NCI-H2227 (cell line): ENCODE measurements at regions not wholly inside any gene's neighbourhood (a gene's known extent, or its start where the extent isn't known, plus 50 kb on each side); places are given as distances from the start of the nearest gene placed in this dataset.
"Not testable (repeated sequence)": the region's sequence is repeated elsewhere in the genome, so short reads cannot be mapped to it uniquely, and the experiment has no call there.

Experiments used
- DNase-seq: peaks from one replicate; lab custom pipeline; 2025; ENCODE audit not compliant: unreplicated experiment; lab: John Stamatoyannopoulos, UW

- DNase-seq: no peak
These were observed 231.3 kb downstream of the KCNE4 start for GRCh38 chr2:223283329-223283728.

GRCh38 chr2:223283771-223284170, 231.8 kb downstream of the KCNE4 start:
- no peak for DNase-seq

- no peak for DNase-seq
These were observed 233.6 kb downstream of the KCNE4 start for GRCh38 chr2:223285370-223286265.

- no peak for DNase-seq
These were observed 242.8 kb downstream of the KCNE4 start for GRCh38 chr2:223294756-223295155.

GRCh38 chr2:223297788-223298187, 245.8 kb downstream of the KCNE4 start:
- DNase-seq: peak; percentile 74

- DNase-seq: not testable (repeated sequence)
These were observed 246.3 kb downstream of the KCNE4 start for GRCh38 chr2:223298329-223298728.

GRCh38 chr2:223300326-223300725, 248.3 kb downstream of the KCNE4 start:
- DNase-seq: no peak

GRCh38 chr2:223306371-223306770, 254.4 kb downstream of the KCNE4 start:
- DNase-seq: no peak

- no peak for DNase-seq
These were observed 260.1 kb downstream of the KCNE4 start for GRCh38 chr2:223311889-223312680.

GRCh38 chr2:223313101-223313500, 261.1 kb downstream of the KCNE4 start:
- no peak for DNase-seq

- DNase-seq: no peak
These were observed 262.8 kb downstream of the KCNE4 start for GRCh38 chr2:223314811-223315210.

- DNase-seq: no peak
These were observed 263.8 kb downstream of the KCNE4 start for GRCh38 chr2:223315813-223316212.

- DNase-seq: no peak
These were observed 264.4 kb downstream of the KCNE4 start for GRCh38 chr2:223316342-223316741.

- no peak for DNase-seq
These were observed 267.6 kb downstream of the KCNE4 start for GRCh38 chr2:223319601-223320000.

- DNase-seq: no peak
These were observed 272.4 kb downstream of the KCNE4 start for GRCh38 chr2:223324402-223324801.

GRCh38 chr2:223328578-223328977, 273.6 kb downstream of the SCG2 start:
- no peak for DNase-seq

GRCh38 chr2:223330747-223331146, 271.4 kb downstream of the SCG2 start:
- not testable (repeated sequence) for DNase-seq

- no peak for DNase-seq
These were observed 264.1 kb downstream of the SCG2 start for GRCh38 chr2:223338016-223338415.

- no peak for DNase-seq
These were observed 245.1 kb downstream of the SCG2 start for GRCh38 chr2:223357076-223357475.

GRCh38 chr2:223363085-223363484, 239.1 kb downstream of the SCG2 start:
- no peak for DNase-seq

GRCh38 chr2:223365158-223365679, 236.9 kb downstream of the SCG2 start:
- peak; percentile 7 for DNase-seq

- DNase-seq: no peak
These were observed 235.6 kb downstream of the SCG2 start for GRCh38 chr2:223366566-223366965.
